Sigmoid colon (tissue), 6 donors: ENCODE measurements at regions not wholly inside any gene's neighbourhood (a gene's known extent, or its start where the extent isn't known, plus 50 kb on each side); places are given as distances from the start of the nearest gene placed in this dataset.
A peak's percentile ranks its signal among the peaks of the same experiment; 100 is the strongest.
"Not testable (repeated sequence)": the region's sequence is repeated elsewhere in the genome, so short reads cannot be mapped to it uniquely, and the experiment has no call there.

Source experiments
- DNase-seq: peaks from one replicate; pipeline ENCODE4 v3.0.0-alpha.2; 2019
- H3K27ac ChIP-seq, 4 donors: fragments of 200-600 bp; sonication (generic); one replicate each; pipeline ENCODE4 v1.5.1; 2016 to 2019; ENCODE audit warnings: mild to moderate bottlenecking in 1 of 4
- H3K27me3 ChIP-seq, 3 donors: fragments of 200-600 bp; sonication (generic); one replicate each; pipeline ENCODE4 v1.5.1; 2019; ENCODE audit warnings: mild to moderate bottlenecking in 1 of 3
- H3K36me3 ChIP-seq, 4 donors: fragments of 200-600 bp; sonication (generic); one replicate each; pipeline ENCODE4 v1.5.1; 2016 to 2019
- H3K4me1 ChIP-seq, 4 donors: fragments of 200-600 bp; sonication (generic); one replicate each; pipeline ENCODE4 v1.5.1; 2017 to 2019
- H3K4me3 ChIP-seq, 4 donors: fragments of 200-600 bp; sonication (generic); one replicate each; pipeline ENCODE4 v1.5.1; 2017 to 2019; ENCODE audit warnings: mild to moderate bottlenecking in 2 of 4, moderate library complexity in 1 of 4
- H3K9me3 ChIP-seq, 4 donors: fragments of 200-600 bp in 3 of 4; sonication (generic) in 3 of 4; one replicate each; pipeline versions ENCODE4 v1.5.1 to v1.6.1; 2013 to 2019
- CTCF ChIP-seq, 4 experiments: fragments of 450-650 bp in 3 of 4; fragments of 200-600 bp in 1 of 4; IDR thresholded peaks; one replicate each; pipeline ENCODE4 v1.5.1; 2016 to 2019; ENCODE audit warnings: antibody characterized with exemption in 4 of 4, mild to moderate bottlenecking in 3 of 4, moderate library complexity in 2 of 4
- EP300 ChIP-seq, 4 donors: sonication (generic); formaldehyde crosslinking; IDR thresholded peaks; one replicate each; pipeline ENCODE4 v1.6.1; 2017; ENCODE audit warnings: antibody characterized with exemption in 4 of 4
- POLR2A ChIP-seq, 2 donors: fragments of 450-650 bp; IDR thresholded peaks; one replicate each; pipeline ENCODE4 v1.6.1; 2016; ENCODE audit warnings: antibody characterized with exemption in 2 of 2, mild to moderate bottlenecking in 2 of 2, moderate library complexity in 2 of 2
- POLR2AphosphoS5 ChIP-seq, 4 donors: sonication (generic); formaldehyde crosslinking; IDR thresholded peaks; one replicate each; pipeline ENCODE4 v1.6.1; 2017; ENCODE audit warnings: antibody characterized with exemption in 4 of 4
- WGBS, 2 donors: extraction: QIAGEN DNeasy Blood & Tissue Kit; methylation state at CpG; one replicate each; pipeline ENCODE4 v1.1.7; 2013; 5-methylcytosine and 5-hydroxymethylcytosine counted together
- intact Hi-C: fragments of 100-400 bp; cut with DNase I; formaldehyde crosslinking; loops from one replicate; pipeline ENCODE4 v1.15.1; 2023
- donor health status: healthy with polysubstance abuse.
- donor health status: healthy.

GRCh38 chr20:25862967-25863530 lies 166.4 kb upstream of the ZNF337 start:
- H3K9me3 ChIP-seq, H3K27me3 ChIP-seq, intact Hi-C loops, H3K36me3 ChIP-seq: not testable (repeated sequence)
- peak; percentile 94 for DNase-seq
- Histone ChIP-seq H3K4me1 (peaks cover 0 to 63% (median 56%) of the 10 kb centered on the region in 4 donors), H3K27ac (peak overlapping the region in 2 of 4 donors; percentile 61), H3K4me3 (peak overlapping the region; percentile 22 to 51 (median 44))
- TF ChIP-seq POLR2AphosphoS5 (IDR thresholded peaks at IDR 0.05): peak in 1 of 4 donors; percentile 31
- TF ChIP-seq CTCF (IDR thresholded peaks at IDR 0.05): peak in 1 of 4 experiments; percentile 15
- 1% methylated on average over 53 of the region's 53 CpGs for WGBS, 2 donors

- no peaks in the 10 kb centered on the region for H3K36me3 ChIP-seq
- intact Hi-C loops: no loop called here
These were observed 164.0 kb upstream of the ZNF337 start for GRCh38 chr20:25860531-25861150.

GRCh38 chr20:25859649-25860530 lies 163.2 kb upstream of the ZNF337 start:
- peak overlapping the region in 1 of 4 donors; percentile 22 for H3K27ac ChIP-seq

More at GRCh38 chr20:25860531-25861150, 164.0 kb upstream of the ZNF337 start:
- H3K27ac ChIP-seq: no peak overlapping the region
- TF ChIP-seq POLR2A (IDR thresholded peaks at IDR 0.05) (no peak), EP300 (IDR thresholded peaks at IDR 0.05) (no peak), CTCF (IDR thresholded peaks at IDR 0.05) (no peak), POLR2AphosphoS5 (IDR thresholded peaks at IDR 0.05) (no peak)
- no peak for DNase-seq
- no peak overlapping the region for H3K4me3 ChIP-seq
- H3K9me3 ChIP-seq: no peaks in the 10 kb centered on the region
- H3K4me1 ChIP-seq: peaks cover 0 to 58% (median 51%) of the 10 kb centered on the region in 4 donors
- WGBS, 2 donors: 57% methylated on average over 23 of the region's 23 CpGs
- H3K27me3 ChIP-seq: peaks cover 0 to 6% (median 0%) of the 10 kb centered on the region in 3 donors

More at GRCh38 chr20:25859649-25860530, 163.2 kb upstream of the ZNF337 start:
- intact Hi-C loops: no loop called here
- Histone ChIP-seq H3K9me3 (no peaks in the 10 kb centered on the region), H3K36me3 (no peaks in the 10 kb centered on the region), H3K4me3 (peak overlapping the region in 3 of 4 donors; percentile 16 to 27 (median 23)), H3K4me1 (peaks cover 0 to 53% (median 46%) of the 10 kb centered on the region in 4 donors), H3K27me3 (peaks cover 0 to 6% (median 0%) of the 10 kb centered on the region in 3 donors)
- WGBS, 2 donors: 20 to 23% methylated on average over 51 of the region's 51 CpGs
- peak; percentile 84 for DNase-seq
- TF ChIP-seq POLR2A (IDR thresholded peaks at IDR 0.05) (no peak), CTCF (IDR thresholded peaks at IDR 0.05) (no peak), EP300 (IDR thresholded peaks at IDR 0.05) (no peak), POLR2AphosphoS5 (IDR thresholded peaks at IDR 0.05) (no peak)
